ENCODE measurements at regions not wholly inside any gene's neighbourhood (a gene's known extent, or its start where the extent isn't known, plus 50 kb on each side); places are given as distances from the start of the nearest gene placed in this dataset.
A peak's percentile ranks its signal among the peaks of the same experiment; 100 is the strongest.

DNA sequence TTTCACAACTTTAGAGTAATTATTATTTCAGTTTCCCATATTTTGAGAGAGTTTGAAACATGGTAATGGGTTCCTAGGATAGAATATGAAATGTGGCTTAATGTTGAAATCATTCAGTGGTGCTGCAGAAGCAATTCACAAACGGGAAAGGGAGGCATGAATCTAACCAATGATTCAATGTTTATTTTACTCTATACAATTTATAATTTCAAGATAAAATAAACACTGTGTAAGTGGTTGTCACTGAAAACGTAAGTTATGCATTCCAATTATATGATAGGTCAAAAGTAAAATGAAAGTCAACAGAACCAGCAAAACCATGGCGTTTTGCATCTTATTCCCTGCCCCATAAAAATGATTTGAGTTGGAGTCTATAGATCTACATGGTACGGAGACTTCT lies 1207.1 kb upstream of the CDH18 start:
- H3K79me1 ChIP-seq (replicated peaks; ENCODE audit: low read length, poor library complexity, severe bottlenecking) = no peaks in the 10 kb centered on the region
- no peak overlapping the region for H2BK120ac ChIP-seq (ENCODE audit: low read depth, low read length)
- DNase-seq = no peak
- H2BK12ac ChIP-seq (ENCODE audit: low read length in 2 of 2) = no peak overlapping the region
- H3K27me3 ChIP-seq (ENCODE audit: control insufficient read depth in 1 of 2, insufficient read depth in 1 of 2, low read length in 2 of 2) = no peaks in the 10 kb centered on the region
- H3K9me3 ChIP-seq (ENCODE audit: control insufficient read depth, low read length) = no peaks in the 10 kb centered on the region
- no peak overlapping the region for H4K8ac ChIP-seq (ENCODE audit: low read length)
- 91% methylated on average over 2 of the region's 4 CpGs for WGBS
- no peak overlapping the region for H3K4me2 ChIP-seq (ENCODE audit: low read length, poor library complexity, severe bottlenecking)
- no peak overlapping the region for H3K14ac ChIP-seq (ENCODE audit: low read length in 2 of 2)
- H2BK15ac ChIP-seq (ENCODE audit: low read depth, poor library complexity, severe bottlenecking) = no peak overlapping the region
- H4K91ac ChIP-seq (ENCODE audit: low read length) = no peak overlapping the region
- H3K23ac ChIP-seq (ENCODE audit: low read length in 2 of 2) = no peak overlapping the region
- no peaks in the 10 kb centered on the region for H3K4me1 ChIP-seq (ENCODE audit: control insufficient read depth, insufficient read depth, low read depth, low read length)
- H3K9ac ChIP-seq (ENCODE audit: low read length) = no peak overlapping the region
- no peak overlapping the region for H3K27ac ChIP-seq (ENCODE audit: low read length, poor library complexity, severe bottlenecking)
- H3K18ac ChIP-seq (ENCODE audit: low read depth in 1 of 2, low read length in 2 of 2) = no peak overlapping the region
- no peak overlapping the region for H2BK5ac ChIP-seq (ENCODE audit: low read depth, low read length, poor library complexity, severe bottlenecking)
- no peak overlapping the region for H2AK5ac ChIP-seq (ENCODE audit: low read length, severe bottlenecking)
- H2AFZ ChIP-seq (ENCODE audit: low read depth, low read length) = no peak overlapping the region
- no peaks in the 10 kb centered on the region for H3K36me3 ChIP-seq (ENCODE audit: control insufficient read depth in 1 of 2, insufficient read depth in 2 of 2, low read depth in 1 of 2, low read length in 2 of 2)
- H3K4me3 ChIP-seq (ENCODE audit: insufficient read depth in 1 of 2, low read depth in 1 of 2, low read length in 2 of 2) = no peak overlapping the region
- H3K4ac ChIP-seq (ENCODE audit: low read depth in 1 of 2, low read length in 2 of 2) = no peak overlapping the region

DNA sequence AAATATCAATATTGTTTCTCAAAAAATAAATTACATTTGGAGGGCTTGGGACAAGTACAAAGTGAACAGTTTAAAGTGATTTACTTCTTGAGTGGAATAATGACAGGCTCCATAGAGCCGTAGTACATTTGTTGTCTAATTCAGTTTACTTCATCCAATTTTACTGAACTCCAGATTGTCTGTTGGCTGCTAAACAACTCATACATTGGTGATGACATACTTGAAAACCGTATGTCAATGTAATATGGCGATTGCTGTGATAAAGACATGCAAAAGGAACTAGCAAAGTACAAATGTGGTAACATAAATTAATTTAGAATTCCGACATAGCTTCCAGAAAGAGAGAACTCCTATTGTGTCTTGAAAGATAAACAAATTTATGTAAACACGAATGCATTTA lies 1197.5 kb upstream of the CDH18 start:
- H3K14ac ChIP-seq (ENCODE audit: low read length in 2 of 2) = no peak overlapping the region
- H3K36me3 ChIP-seq (ENCODE audit: control insufficient read depth in 1 of 2, insufficient read depth in 2 of 2, low read depth in 1 of 2, low read length in 2 of 2) = no peaks in the 10 kb centered on the region
- no peak overlapping the region for H2BK120ac ChIP-seq (ENCODE audit: low read depth, low read length)
- H2BK5ac ChIP-seq (ENCODE audit: low read depth, low read length, poor library complexity, severe bottlenecking) = no peak overlapping the region
- DNase-seq = no peak
- H2BK15ac ChIP-seq (ENCODE audit: low read depth, poor library complexity, severe bottlenecking) = no peak overlapping the region
- no peak overlapping the region for H4K8ac ChIP-seq (ENCODE audit: low read length)
- peaks cover 14% of the 10 kb centered on the region for H3K9me3 ChIP-seq (ENCODE audit: control insufficient read depth, low read length)
- WGBS = 100% methylated on average over 1 of the region's 5 CpGs
- no peak overlapping the region for H3K4me3 ChIP-seq (ENCODE audit: insufficient read depth in 1 of 2, low read depth in 1 of 2, low read length in 2 of 2)
- H2AFZ ChIP-seq (ENCODE audit: low read depth, low read length) = no peak overlapping the region
- H3K27me3 ChIP-seq (ENCODE audit: control insufficient read depth in 1 of 2, insufficient read depth in 1 of 2, low read length in 2 of 2) = no peaks in the 10 kb centered on the region
- no peaks in the 10 kb centered on the region for H3K79me1 ChIP-seq (replicated peaks; ENCODE audit: low read length, poor library complexity, severe bottlenecking)
- no peaks in the 10 kb centered on the region for H3K4me1 ChIP-seq (ENCODE audit: control insufficient read depth, insufficient read depth, low read depth, low read length)
- no peak overlapping the region for H3K4ac ChIP-seq (ENCODE audit: low read depth in 1 of 2, low read length in 2 of 2)
- H3K23ac ChIP-seq (ENCODE audit: low read length in 2 of 2) = no peak overlapping the region
- H3K27ac ChIP-seq (ENCODE audit: low read length, poor library complexity, severe bottlenecking) = no peak overlapping the region
- H3K9ac ChIP-seq (ENCODE audit: low read length) = no peak overlapping the region
- no peak overlapping the region for H3K4me2 ChIP-seq (ENCODE audit: low read length, poor library complexity, severe bottlenecking)
- H4K91ac ChIP-seq (ENCODE audit: low read length) = no peak overlapping the region
- H2BK12ac ChIP-seq (ENCODE audit: low read length in 2 of 2) = no peak overlapping the region
- no peak overlapping the region for H3K18ac ChIP-seq (ENCODE audit: low read depth in 1 of 2, low read length in 2 of 2)
- H2AK5ac ChIP-seq (ENCODE audit: low read length, severe bottlenecking) = no peak overlapping the region

DNA sequence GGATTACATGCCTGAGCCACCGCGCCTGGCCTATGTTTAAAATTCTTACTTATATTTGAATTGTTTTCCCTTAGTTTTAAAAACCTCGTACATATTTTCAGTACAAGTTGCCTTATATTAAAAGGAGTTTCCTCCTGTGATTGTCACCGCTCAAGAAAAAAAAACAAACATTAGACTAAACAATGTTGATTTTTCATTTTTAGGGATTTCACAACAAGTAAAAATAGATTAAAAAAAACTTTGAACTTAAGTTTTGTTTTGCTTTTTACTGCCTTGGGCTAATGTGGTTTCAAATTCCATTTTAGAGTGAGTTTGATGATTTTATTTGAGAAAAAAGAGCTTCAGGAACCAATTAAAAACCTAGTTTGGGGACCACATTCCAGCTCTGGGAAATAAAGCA lies 1196.6 kb upstream of the CDH18 start:
- Histone ChIP-seq H4K91ac (ENCODE audit: low read length) (no peak overlapping the region), H3K9me3 (ENCODE audit: control insufficient read depth, low read length) (peaks cover 14% of the 10 kb centered on the region), H3K14ac (ENCODE audit: low read length in 2 of 2) (no peak overlapping the region), H3K18ac (ENCODE audit: low read depth in 1 of 2, low read length in 2 of 2) (no peak overlapping the region), H3K9ac (ENCODE audit: low read length) (no peak overlapping the region), H2BK120ac (ENCODE audit: low read depth, low read length) (no peak overlapping the region), H3K4ac (ENCODE audit: low read depth in 1 of 2, low read length in 2 of 2) (no peak overlapping the region), H3K4me3 (ENCODE audit: insufficient read depth in 1 of 2, low read depth in 1 of 2, low read length in 2 of 2) (no peak overlapping the region), H3K23ac (ENCODE audit: low read length in 2 of 2) (no peak overlapping the region), H3K4me1 (ENCODE audit: control insufficient read depth, insufficient read depth, low read depth, low read length) (no peaks in the 10 kb centered on the region), H2BK15ac (ENCODE audit: low read depth, poor library complexity, severe bottlenecking) (no peak overlapping the region), H3K4me2 (ENCODE audit: low read length, poor library complexity, severe bottlenecking) (no peak overlapping the region), H3K36me3 (ENCODE audit: control insufficient read depth in 1 of 2, insufficient read depth in 2 of 2, low read depth in 1 of 2, low read length in 2 of 2) (no peaks in the 10 kb centered on the region), H2AFZ (ENCODE audit: low read depth, low read length) (no peak overlapping the region), H2AK5ac (ENCODE audit: low read length, severe bottlenecking) (no peak overlapping the region), H3K79me1 (replicated peaks; ENCODE audit: low read length, poor library complexity, severe bottlenecking) (no peaks in the 10 kb centered on the region), H3K27ac (ENCODE audit: low read length, poor library complexity, severe bottlenecking) (no peak overlapping the region), H2BK12ac (ENCODE audit: low read length in 2 of 2) (no peak overlapping the region), H3K27me3 (ENCODE audit: control insufficient read depth in 1 of 2, insufficient read depth in 1 of 2, low read length in 2 of 2) (no peaks in the 10 kb centered on the region), H4K8ac (ENCODE audit: low read length) (no peak overlapping the region), H2BK5ac (ENCODE audit: low read depth, low read length, poor library complexity, severe bottlenecking) (no peak overlapping the region)
- no peak for DNase-seq
- WGBS = no CpG with 5 or more reads among the region's 4 CpGs

DNA sequence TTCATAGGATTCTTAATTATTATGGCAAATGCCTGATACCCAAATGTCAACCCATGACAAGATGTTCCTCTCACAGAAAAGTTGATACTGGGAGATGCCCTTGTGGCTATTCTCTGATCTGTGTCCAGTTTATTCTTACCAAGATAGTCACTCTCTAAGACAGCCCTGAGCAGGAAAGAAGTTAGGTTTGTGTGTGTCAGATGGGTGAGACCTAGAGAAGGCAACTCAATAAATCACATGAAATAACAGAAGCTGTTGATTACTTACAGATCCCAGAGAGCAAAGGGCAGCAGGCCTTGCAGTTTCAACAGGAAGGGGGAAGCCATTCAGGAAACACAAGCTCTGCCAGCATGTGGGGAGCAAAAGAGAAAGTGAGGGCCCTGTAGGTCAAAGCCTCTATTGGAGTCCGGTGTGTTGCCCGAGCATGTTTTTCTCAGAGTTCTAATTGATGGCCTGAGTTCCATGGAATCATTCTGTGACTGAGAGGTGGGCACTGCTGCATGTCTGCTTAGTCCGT lies 1193.7 kb upstream of the CDH18 start:
- WGBS = 46% methylated on average over 3 of the region's 3 CpGs
- H3K4me3 ChIP-seq (ENCODE audit: insufficient read depth in 1 of 2, low read depth in 1 of 2, low read length in 2 of 2) = no peak overlapping the region

More for the DNA sequence above, 1193.7 kb upstream of the CDH18 start:
- no peak overlapping the region for H2BK120ac ChIP-seq (ENCODE audit: low read depth, low read length)
- H3K36me3 ChIP-seq (ENCODE audit: control insufficient read depth in 1 of 2, insufficient read depth in 2 of 2, low read depth in 1 of 2, low read length in 2 of 2) = no peaks in the 10 kb centered on the region
- H3K4ac ChIP-seq (ENCODE audit: low read depth in 1 of 2, low read length in 2 of 2) = peak overlapping the region in 1 of 2 experiments; percentile 9
- H3K4me1 ChIP-seq (ENCODE audit: control insufficient read depth, insufficient read depth, low read depth, low read length) = no peaks in the 10 kb centered on the region
- H4K91ac ChIP-seq (ENCODE audit: low read length) = no peak overlapping the region
- no peak overlapping the region for H3K14ac ChIP-seq (ENCODE audit: low read length in 2 of 2)
- no peak overlapping the region for H3K23ac ChIP-seq (ENCODE audit: low read length in 2 of 2)
- no peak overlapping the region for H2BK12ac ChIP-seq (ENCODE audit: low read length in 2 of 2)
- H3K18ac ChIP-seq (ENCODE audit: low read depth in 1 of 2, low read length in 2 of 2) = no peak overlapping the region
- peak overlapping the region; percentile 19 for H4K8ac ChIP-seq (ENCODE audit: low read length)
- peak; percentile 1 for DNase-seq
- no peak overlapping the region for H2AFZ ChIP-seq (ENCODE audit: low read depth, low read length)
- no peak overlapping the region for H2BK15ac ChIP-seq (ENCODE audit: low read depth, poor library complexity, severe bottlenecking)
- H3K27me3 ChIP-seq (ENCODE audit: control insufficient read depth in 1 of 2, insufficient read depth in 1 of 2, low read length in 2 of 2) = no peaks in the 10 kb centered on the region
- H3K27ac ChIP-seq (ENCODE audit: low read length, poor library complexity, severe bottlenecking) = no peak overlapping the region
- peaks cover 14% of the 10 kb centered on the region for H3K9me3 ChIP-seq (ENCODE audit: control insufficient read depth, low read length)
- H2BK5ac ChIP-seq (ENCODE audit: low read depth, low read length, poor library complexity, severe bottlenecking) = no peak overlapping the region
- H3K79me1 ChIP-seq (replicated peaks; ENCODE audit: low read length, poor library complexity, severe bottlenecking) = no peaks in the 10 kb centered on the region
- no peak overlapping the region for H2AK5ac ChIP-seq (ENCODE audit: low read length, severe bottlenecking)
- H3K9ac ChIP-seq (ENCODE audit: low read length) = no peak overlapping the region
- H3K4me2 ChIP-seq (ENCODE audit: low read length, poor library complexity, severe bottlenecking) = no peak overlapping the region
